ENCODE measurements at regions not wholly inside any gene's neighbourhood (a gene's known extent, or its start where the extent isn't known, plus 50 kb on each side); places are given as distances from the start of the nearest gene placed in this dataset.
A peak's percentile ranks its signal among the peaks of the same experiment; 100 is the strongest.

- Mint-ChIP-seq H3K27ac (no peak overlapping the region), H3K9me3 (peaks cover 48% of the 10 kb centered on the region), H3K4me1 (peaks cover 4% of the 10 kb centered on the region), H3K4me3 (no peak overlapping the region), H3K36me3 (peaks cover 14% of the 10 kb centered on the region), H3K27me3 (ENCODE audit: low read depth) (no peaks in the 10 kb centered on the region; the same call in 1 of the 2 replicates)
- no peak for ATAC-seq
- ChIA-PET CTCF (no interaction called here), POLR2A (no interaction called here)
- TF ChIP-seq MXD4 (CRISPR knock-in tag; IDR thresholded peaks at IDR 0.05; ENCODE audit: borderline replicate concordance), result no peak
- no peak for TF ChIP-seq HMGXB4 (CRISPR knock-in tag; IDR thresholded peaks at IDR 0.05)
- no peak for TF ChIP-seq CBFB (CRISPR knock-in tag; IDR thresholded peaks at IDR 0.05; ENCODE audit: low read depth)
- TF ChIP-seq CTCF (IDR thresholded peaks at IDR 0.05), result no peak
- no peak for TF ChIP-seq NFE2L1 (CRISPR knock-in tag; IDR thresholded peaks at IDR 0.05)
- no peak for DNase-seq (ENCODE audit: low spot score)
Measured at GRCh38 chr2:5777131-5777535, 84.9 kb downstream of the SOX11 start.

GRCh38 chr2:5781679-5782078, 89.5 kb downstream of the SOX11 start:
- Mint-ChIP-seq H3K9me3 (peaks cover 39% of the 10 kb centered on the region), H3K4me1 (peaks cover 7% of the 10 kb centered on the region; the same call in 1 of the 2 replicates), H3K36me3 (peaks cover 16% of the 10 kb centered on the region), H3K27ac (no peak overlapping the region), H3K27me3 (ENCODE audit: low read depth) (no peaks in the 10 kb centered on the region; the same call in 1 of the 2 replicates), H3K4me3 (no peak overlapping the region)
- CTCF ChIA-PET, result no interaction called here
- DNase-seq (ENCODE audit: low spot score) (peak; percentile 10), ATAC-seq (peak; percentile 55)
- POLR2A ChIA-PET, result interaction anchor here (0.5 kb wide), 1 partner anchor 37 kb away, joined by 3 read pairs; no protein-coding TSS in a partner anchor
- no peak for TF ChIP-seq USF2 (CRISPR knock-in tag; IDR thresholded peaks at IDR 0.05)
- TF ChIP-seq AFF4 (CRISPR knock-in tag; IDR thresholded peaks at IDR 0.05; ENCODE audit: borderline replicate concordance), result no peak
- TF ChIP-seq ZNF396 (CRISPR knock-in tag; IDR thresholded peaks at IDR 0.05; ENCODE audit: borderline replicate concordance), result no peak
- no peak for TF ChIP-seq ZNF532 (CRISPR knock-in tag; IDR thresholded peaks at IDR 0.05; ENCODE audit: borderline replicate concordance)
- TF ChIP-seq PREB (CRISPR knock-in tag; IDR thresholded peaks at IDR 0.05; ENCODE audit: borderline replicate concordance), result no peak
- TF ChIP-seq NR3C1 (CRISPR knock-in tag; conservative IDR thresholded peaks at IDR 0.05; ENCODE audit: low read depth), result no peak
- TF ChIP-seq ATF2 (CRISPR knock-in tag; IDR thresholded peaks at IDR 0.05; ENCODE audit: borderline replicate concordance, low read depth), result no peak
- no peak for TF ChIP-seq JAZF1 (CRISPR knock-in tag; IDR thresholded peaks at IDR 0.05)
- TF ChIP-seq SOX15 (CRISPR knock-in tag; IDR thresholded peaks at IDR 0.05), result no peak
- no peak for TF ChIP-seq ZNF121 (CRISPR knock-in tag; IDR thresholded peaks at IDR 0.05)
- TF ChIP-seq FOXK1 (CRISPR knock-in tag; IDR thresholded peaks at IDR 0.05), result no peak

Measured in WTC11 (cell line).